NT2/D1 (cell line): ENCODE measurements at regions not wholly inside any gene's neighbourhood (a gene's known extent, or its start where the extent isn't known, plus 50 kb on each side); places are given as distances from the start of the nearest gene placed in this dataset.

ENCODE experiments used
- SUZ12 ChIP-seq: IDR thresholded peaks from 2 replicates; pipeline ENCODE4 v1.6.1; 2011; ENCODE audit not compliant: insufficient read length, insufficient read depth; ENCODE audit errors: extremely low read depth
- YY1 ChIP-seq: IDR thresholded peaks from 2 replicates; pipeline ENCODE4 v1.6.1; 2011; ENCODE audit not compliant: insufficient read length, insufficient read depth
- ZNF274 ChIP-seq: IDR thresholded peaks from 2 replicates; pipeline ENCODE4 v1.6.1; 2011; ENCODE audit warnings: mild to moderate bottlenecking, low read depth, low read length

GRCh38 chr21:43328958-43329691 is 97.8 kb downstream of the SIK1 start:
- no peak for TF ChIP-seq YY1
- no peak for TF ChIP-seq ZNF274
- TF ChIP-seq SUZ12 = no peak
